DMS114 treated with DMSO at 0.1 percent for 48 hours (cell line): ENCODE measurements at regions not wholly inside any gene's neighbourhood (a gene's known extent, or its start where the extent isn't known, plus 50 kb on each side); places are given as distances from the start of the nearest gene placed in this dataset.

Experiments used
- DNase-seq: peaks from one replicate; lab custom pipeline; 2025; ENCODE audit not compliant: unreplicated experiment; lab: John Stamatoyannopoulos, UW

GRCh38 chr4:19999775-20000414 is 251.8 kb upstream of the SLIT2 start:
- DNase-seq, result no peak

- DNase-seq, result no peak
Measured at GRCh38 chr4:19999276-19999675, 252.4 kb upstream of the SLIT2 start.

DNA sequence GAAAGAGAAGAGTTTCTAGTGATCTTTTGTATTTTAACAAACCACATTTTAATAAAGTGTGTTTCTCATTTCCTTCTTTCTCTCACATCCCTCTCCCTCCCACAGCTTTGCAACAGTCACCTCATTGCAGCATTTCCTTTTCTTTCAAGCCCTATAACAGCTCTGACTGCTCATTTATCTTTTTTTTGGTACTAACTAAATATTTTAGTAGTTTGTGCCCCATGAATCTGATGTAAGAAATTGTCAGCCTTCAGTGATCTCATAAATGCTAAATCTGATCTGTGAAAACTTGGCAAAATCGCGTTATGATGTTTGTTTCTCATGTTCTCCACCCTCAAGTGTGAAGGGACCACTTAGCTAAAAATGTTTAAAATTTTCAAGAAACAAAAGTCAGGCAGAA is 258.5 kb upstream of the SLIT2 start:
- DNase-seq, result no peak

DNA sequence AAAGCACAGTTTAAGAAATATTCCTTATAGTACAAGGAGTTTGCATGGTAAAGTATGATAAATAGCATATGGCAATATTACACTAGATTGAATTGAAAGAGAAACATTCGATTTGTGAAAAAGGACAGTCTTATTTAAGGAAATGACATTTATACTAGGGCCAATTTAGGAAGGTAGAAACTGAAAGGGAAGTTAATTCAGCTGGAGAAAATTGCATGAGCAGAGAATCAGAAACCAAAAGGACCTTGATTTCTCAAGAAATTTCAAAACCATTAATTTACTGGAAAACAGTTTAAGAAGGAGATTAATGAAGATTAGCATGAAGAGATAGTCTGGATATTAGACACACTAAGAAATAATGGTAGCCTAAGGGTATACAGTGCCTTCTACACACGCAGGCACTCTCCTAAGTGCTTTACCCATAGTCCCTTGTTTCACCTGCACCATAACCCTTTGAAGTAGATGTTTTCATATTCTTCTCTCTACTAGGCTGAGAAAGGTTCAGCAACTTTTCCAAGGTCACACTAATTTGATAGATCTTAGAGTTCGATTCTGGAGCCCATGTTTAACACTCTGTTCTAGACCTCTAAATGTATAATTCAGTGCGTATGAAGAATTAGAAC is 259.1 kb upstream of the SLIT2 start:
- DNase-seq, result no peak

DNA sequence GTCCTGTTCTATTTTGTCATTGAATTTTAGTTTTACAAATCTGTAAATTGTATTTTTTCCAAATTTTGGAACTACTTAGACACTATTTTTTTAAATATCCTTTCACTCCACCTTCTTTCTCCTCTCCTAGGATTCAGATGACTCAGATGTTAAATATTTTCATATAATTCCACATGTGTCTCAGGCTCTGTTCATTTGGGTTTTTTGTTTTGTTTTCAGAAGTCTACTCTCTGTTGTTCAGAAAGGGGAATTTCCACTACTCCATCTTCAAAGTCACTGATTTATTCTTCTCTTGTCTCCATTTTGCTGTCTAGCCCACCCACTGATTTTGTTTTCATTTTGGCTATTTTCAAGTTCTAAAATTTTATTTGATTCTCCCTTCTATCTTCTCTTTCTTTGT is 264.0 kb upstream of the SLIT2 start:
- DNase-seq, result no peak

DNA sequence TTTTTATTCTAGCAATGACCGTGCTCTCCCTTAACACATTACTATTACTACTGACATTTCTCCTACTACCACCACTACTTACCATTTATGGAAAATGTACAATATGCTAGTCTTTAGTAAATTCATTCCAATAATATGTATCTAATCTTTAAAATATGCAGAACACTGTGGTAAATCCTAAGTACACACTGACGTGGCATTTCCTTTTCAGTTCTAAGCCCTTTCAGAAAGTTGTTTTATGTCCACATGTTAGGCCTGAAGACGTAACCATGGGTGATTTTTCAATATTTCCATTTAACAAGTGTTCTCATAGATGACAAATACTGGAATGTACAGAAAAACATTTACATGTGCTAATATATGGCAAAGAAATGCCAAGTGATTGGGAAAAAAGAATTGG is 268.6 kb upstream of the SLIT2 start:
- no peak for DNase-seq

GRCh38 chr4:19982556-19982955 is 269.1 kb upstream of the SLIT2 start:
- DNase-seq, result no peak

GRCh38 chr4:19971829-19972228 is 279.9 kb upstream of the SLIT2 start:
- DNase-seq, result no peak

- DNase-seq, result no peak
Measured at GRCh38 chr4:19969492-19969891, 282.2 kb upstream of the SLIT2 start.

DNA sequence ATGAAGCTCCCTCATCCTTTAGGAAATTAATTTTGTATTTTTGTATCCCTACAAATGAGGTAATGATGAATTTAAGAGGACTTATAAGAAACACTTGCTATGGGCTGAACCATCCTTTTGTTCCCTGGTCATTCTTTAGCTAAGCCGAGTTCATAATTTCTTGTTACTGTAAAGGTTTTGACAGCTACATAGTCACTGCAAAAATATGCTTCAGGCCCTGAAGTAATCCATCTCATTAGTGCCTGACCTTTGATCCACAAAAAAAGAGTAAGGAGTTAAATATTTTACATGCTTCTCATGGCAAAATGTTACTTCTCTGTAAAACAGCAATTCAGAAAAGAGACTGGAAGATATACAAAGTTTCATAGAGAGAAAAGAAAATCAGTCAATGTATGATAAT is 290.6 kb upstream of the SLIT2 start:
- DNase-seq, result no peak

- no peak for DNase-seq
Measured at GRCh38 chr4:19958848-19959247, 292.9 kb upstream of the SLIT2 start.

GRCh38 chr4:19947349-19947748 is 304.4 kb upstream of the SLIT2 start:
- no peak for DNase-seq

DNA sequence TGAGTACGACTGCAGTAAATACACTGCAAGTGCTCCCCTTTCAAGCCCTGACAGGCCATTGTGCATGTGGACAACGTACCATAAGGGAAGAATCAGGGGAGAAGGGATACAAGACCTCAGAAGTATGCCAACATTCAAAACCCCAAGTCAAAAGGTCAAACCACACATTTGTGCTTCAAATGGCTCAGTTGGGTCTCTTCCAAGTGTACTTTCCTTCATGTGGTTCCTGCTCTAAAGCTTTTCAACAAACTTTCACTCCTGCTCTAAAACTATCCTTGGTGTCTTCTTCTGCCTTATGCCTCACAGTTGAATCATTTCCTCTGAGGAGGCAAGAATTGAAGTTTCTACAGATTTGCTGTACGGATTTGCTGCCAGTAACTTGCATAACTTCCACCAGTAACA is 305.7 kb upstream of the SLIT2 start:
- no peak for DNase-seq

GRCh38 chr4:19945501-19945900 is 306.2 kb upstream of the SLIT2 start:
- DNase-seq, result no peak

DNA sequence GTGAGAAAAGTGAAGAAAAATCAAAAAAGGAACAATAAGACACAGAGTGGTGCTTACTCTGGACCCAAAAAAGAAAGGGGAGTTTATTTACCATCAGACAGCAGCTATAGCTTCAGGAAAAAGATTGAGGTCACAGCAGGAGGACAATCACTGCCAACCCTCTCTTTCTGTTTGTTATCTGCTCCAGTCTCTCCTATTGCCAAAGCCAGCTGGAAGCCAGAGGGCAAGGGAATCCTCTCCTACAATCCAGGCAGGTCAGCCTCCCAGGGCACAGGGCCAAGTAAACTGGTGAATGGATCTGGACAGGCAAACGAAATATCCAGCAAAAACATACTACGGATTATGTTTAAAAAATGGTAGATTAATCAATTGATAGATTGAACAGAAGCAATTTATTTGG is 306.9 kb upstream of the SLIT2 start:
- no peak for DNase-seq

GRCh38 chr4:19944251-19944650 is 307.5 kb upstream of the SLIT2 start:
- no peak for DNase-seq

DNA sequence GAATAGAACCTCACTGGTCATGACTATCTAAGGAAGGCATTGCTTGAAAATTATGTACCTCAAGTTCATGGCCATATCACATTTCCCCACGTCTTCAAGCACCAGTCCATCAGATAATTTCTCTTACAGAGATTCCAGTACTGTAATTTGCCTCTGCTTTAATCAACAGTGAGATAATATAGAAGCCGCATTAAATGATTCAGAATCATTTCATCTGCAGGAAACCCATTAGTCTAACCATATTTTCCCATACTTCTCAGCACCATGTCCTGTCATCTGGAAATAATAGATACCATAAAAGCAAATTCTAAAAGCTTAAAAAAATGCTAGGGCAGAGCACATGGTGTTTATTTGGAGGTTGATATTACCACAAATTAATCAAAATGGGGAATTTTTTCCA is 310.3 kb upstream of the SLIT2 start:
- no peak for DNase-seq

GRCh38 chr4:19940861-19941260 is 310.8 kb upstream of the SLIT2 start:
- no peak for DNase-seq

GRCh38 chr4:19936476-19936875 is 315.2 kb upstream of the SLIT2 start:
- DNase-seq, result no peak

GRCh38 chr4:19930742-19931141 is 321.0 kb upstream of the SLIT2 start:
- DNase-seq, result no peak

DNA sequence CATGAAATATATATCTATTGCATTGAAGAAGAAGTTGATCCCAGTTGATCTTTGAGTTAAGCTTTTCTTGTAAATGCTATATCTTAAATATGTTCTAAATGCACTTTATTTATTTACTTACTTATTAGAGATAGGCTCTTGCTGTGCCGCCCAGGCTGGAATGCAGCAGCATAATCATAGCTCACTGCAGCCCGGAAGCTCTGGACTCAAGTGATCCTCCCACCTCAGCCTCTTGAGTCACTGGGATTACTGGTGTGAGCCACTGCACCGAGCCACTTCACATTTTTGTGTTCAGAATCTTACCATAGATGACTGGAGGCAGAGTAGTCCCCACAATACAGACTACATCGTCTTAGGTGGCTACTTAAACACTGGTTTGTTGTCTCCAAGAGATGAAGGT is 324.3 kb upstream of the SLIT2 start:
- DNase-seq, result no peak

GRCh38 chr4:19925516-19925915 is 326.2 kb upstream of the SLIT2 start:
- no peak for DNase-seq

- DNase-seq, result no peak
Measured at GRCh38 chr4:19924761-19925160, 326.9 kb upstream of the SLIT2 start.
